ENCODE measurements at regions not wholly inside any gene's neighbourhood (a gene's known extent, or its start where the extent isn't known, plus 50 kb on each side); places are given as distances from the start of the nearest gene placed in this dataset.

GRCh38 chr12:116504438-116504837, 54.7 kb upstream of the MAP1LC3B2 start:
- no peak for TF ChIP-seq REST (IDR thresholded peaks at IDR 0.05; ENCODE audit: insufficient read depth in 1 of 2, low read depth in 2 of 2, low read length in 2 of 2)
- no peak for TF ChIP-seq TAF1 (IDR thresholded peaks at IDR 0.05; ENCODE audit: borderline replicate concordance, insufficient read depth, low read length)
- TF ChIP-seq FOXP2 (optimal IDR thresholded peaks at IDR 0.05; ENCODE audit: borderline replicate concordance, extremely low read depth, extremely low read length, insufficient read depth), result no peak
- no peak for TF ChIP-seq SIN3A (IDR thresholded peaks at IDR 0.05; ENCODE audit: borderline replicate concordance, insufficient read depth, low read length)
- TF ChIP-seq POLR2AphosphoS5 (IDR thresholded peaks at IDR 0.05; ENCODE audit: low read depth, low read length), result no peak

- TF ChIP-seq FOXP2 (optimal IDR thresholded peaks at IDR 0.05; ENCODE audit: borderline replicate concordance, extremely low read depth, extremely low read length, insufficient read depth) (no peak), SIN3A (IDR thresholded peaks at IDR 0.05; ENCODE audit: borderline replicate concordance, insufficient read depth, low read length) (no peak), REST (IDR thresholded peaks at IDR 0.05; ENCODE audit: insufficient read depth in 1 of 2, low read depth in 2 of 2, low read length in 2 of 2) (no peak), POLR2AphosphoS5 (IDR thresholded peaks at IDR 0.05; ENCODE audit: low read depth, low read length) (no peak), TAF1 (IDR thresholded peaks at IDR 0.05; ENCODE audit: borderline replicate concordance, insufficient read depth, low read length) (no peak)
Observed at GRCh38 chr12:116506697-116507064, 52.5 kb upstream of the MAP1LC3B2 start.

GRCh38 chr12:116508145-116509121, 50.7 kb upstream of the MAP1LC3B2 start:
- TF ChIP-seq POLR2AphosphoS5 (IDR thresholded peaks at IDR 0.05; ENCODE audit: low read depth, low read length), result no peak

All from PFSK-1 (cell line).